ENCODE measurements at regions not wholly inside any gene's neighbourhood (a gene's known extent, or its start where the extent isn't known, plus 50 kb on each side); places are given as distances from the start of the nearest gene placed in this dataset.

DNA sequence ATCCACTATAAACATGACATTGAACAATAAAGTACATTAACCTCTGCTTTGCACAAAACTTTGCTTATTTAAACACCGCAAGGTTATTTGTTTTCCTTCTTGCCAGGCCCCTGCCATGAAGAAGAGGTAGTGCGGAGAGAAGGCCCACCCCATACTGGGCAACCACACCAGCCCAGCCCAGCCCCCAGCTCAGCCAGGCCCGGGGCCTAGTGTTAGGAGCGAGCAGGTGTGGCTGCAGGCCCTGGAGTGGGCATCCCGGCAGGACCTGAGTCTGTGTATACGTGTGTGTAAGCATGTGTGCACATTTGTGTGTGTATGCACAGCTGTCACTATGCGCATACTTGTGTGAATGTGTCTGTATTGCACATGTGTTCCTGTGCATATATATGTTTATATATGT lies 90.4 kb upstream of the MVB12B start:
- TF ChIP-seq, protein P1, sequence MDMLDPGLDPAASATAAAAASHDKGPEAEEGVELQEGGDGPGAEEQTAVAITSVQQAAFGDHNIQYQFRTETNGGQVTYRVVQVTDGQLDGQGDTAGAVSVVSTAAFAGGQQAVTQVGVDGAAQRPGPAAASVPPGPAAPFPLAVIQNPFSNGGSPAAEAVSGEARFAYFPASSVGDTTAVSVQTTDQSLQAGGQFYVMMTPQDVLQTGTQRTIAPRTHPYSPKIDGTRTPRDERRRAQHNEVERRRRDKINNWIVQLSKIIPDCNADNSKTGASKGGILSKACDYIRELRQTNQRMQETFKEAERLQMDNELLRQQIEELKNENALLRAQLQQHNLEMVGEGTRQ (IDR thresholded peaks at IDR 0.05; ENCODE audit: low read length): no peak
- TF ChIP-seq RAD21 (IDR thresholded peaks at IDR 0.05 in 1 of 2, conservative IDR thresholded peaks at IDR 0.05 in 1 of 2; ENCODE audit: low read depth in 2 of 2, low read length in 2 of 2): no peak
- no peak for TF ChIP-seq ASH2L (IDR thresholded peaks at IDR 0.05; ENCODE audit: low read length)
- H3K4me2 ChIP-seq (ENCODE audit: insufficient read depth in 1 of 2, low read depth in 2 of 2, low read length in 2 of 2): no peak overlapping the region
- H2AFZ ChIP-seq (ENCODE audit: low read length): no peak overlapping the region
- no peak overlapping the region for H3K18ac ChIP-seq (ENCODE audit: extremely low read depth, low read length)
- H3K27me3 ChIP-seq (replicated peaks in 1 of 4; ENCODE audit: control insufficient read depth in 3 of 4, extremely low read depth in 1 of 4, insufficient read depth in 3 of 4, low read length in 3 of 4): no peaks in the 10 kb centered on the region
- no peak overlapping the region for H2AK5ac ChIP-seq (ENCODE audit: low read depth, low read length)
- 89% methylated on average over 7 of the region's 7 CpGs; no CpG with 5 or more reads in 1 of the 2 experiments for WGBS, 2 experiments (ENCODE audit: extremely low coverage in 1 of 2, insufficient coverage in 1 of 2, insufficient read length in 1 of 2, insufficient replicate concordance in 2 of 2, low coverage in 1 of 2, low lambda C conversion rate in 2 of 2, missing lambda C conversion rate in 1 of 2)
- no peak overlapping the region for H4K8ac ChIP-seq (ENCODE audit: extremely low read depth, insufficient read depth, low read length)
- H3K36me3 ChIP-seq (ENCODE audit: control insufficient read depth in 2 of 4, insufficient read depth in 4 of 4, low read length in 3 of 4): no peaks in the 10 kb centered on the region
- ChIA-PET POLR2A (ENCODE audit: partially characterized antibody) (no interaction called here), CTCF (ENCODE audit: partially characterized antibody) (no interaction called here)
- H4K5ac ChIP-seq (ENCODE audit: insufficient read length, low read depth, low read length): no peak overlapping the region
- H2BK5ac ChIP-seq (ENCODE audit: low read depth, low read length): no peak overlapping the region
- no peak overlapping the region for H3K56ac ChIP-seq (replicated peaks; ENCODE audit: insufficient read length, low read depth, low read length)
- DNase-seq (ENCODE audit: low read depth in 1 of 2, low spot score in 2 of 2) (no peak), FAIRE-seq (no peak)
- H3K4me3 ChIP-seq (ENCODE audit: extremely low read depth in 1 of 4, insufficient read depth in 2 of 4, low read depth in 3 of 4, low read length in 4 of 4): no peak overlapping the region
- H2BK15ac ChIP-seq (ENCODE audit: low read length): no peak overlapping the region
- H4K20me1 ChIP-seq (replicated peaks in 1 of 2; ENCODE audit: control insufficient read depth in 1 of 2, insufficient read depth in 2 of 2, low read length in 2 of 2): no peaks in the 10 kb centered on the region
- no peaks in the 10 kb centered on the region for H3K4me1 ChIP-seq (replicated peaks in 1 of 4; ENCODE audit: control insufficient read depth in 3 of 4, insufficient read depth in 4 of 4, low read length in 3 of 4)
- no peaks in the 10 kb centered on the region for H3K79me1 ChIP-seq (ENCODE audit: low read depth, low read length)
- no peak overlapping the region for H2BK12ac ChIP-seq (ENCODE audit: low read depth, low read length)
- H3K4ac ChIP-seq (replicated peaks; ENCODE audit: insufficient read length, low read depth, low read length): no peak overlapping the region
- no peak overlapping the region for H3K23ac ChIP-seq (ENCODE audit: insufficient read length)
- H4K91ac ChIP-seq (replicated peaks; ENCODE audit: insufficient read length, low read length): no peak overlapping the region
- H3K79me2 ChIP-seq (ENCODE audit: control insufficient read depth in 1 of 2, insufficient read depth in 2 of 2, low read length in 2 of 2): no peaks in the 10 kb centered on the region
- no peak overlapping the region for H2BK20ac ChIP-seq (ENCODE audit: low read length)
- no peak overlapping the region for H3K14ac ChIP-seq (ENCODE audit: insufficient read length)
- H3K9ac ChIP-seq (replicated peaks in 1 of 4; ENCODE audit: extremely low read depth in 1 of 4, low read depth in 3 of 4, low read length in 3 of 4): no peak overlapping the region
- H3K9me3 ChIP-seq (ENCODE audit: insufficient read depth in 2 of 2, low read depth in 1 of 2, low read length in 1 of 2): no peaks in the 10 kb centered on the region
- no peak overlapping the region for H3K27ac ChIP-seq (ENCODE audit: low read depth, low read length)
- 0 out of 2 replicates have a peak, but pooled peaks cover 2% of the 10 kb centered on the region for H3K23me2 ChIP-seq (ENCODE audit: low read depth, low read length)
- no peak overlapping the region for H2BK120ac ChIP-seq (replicated peaks; ENCODE audit: low read depth, low read length)
